Vagina (tissue), 2 donors: ENCODE measurements at regions not wholly inside any gene's neighbourhood (a gene's known extent, or its start where the extent isn't known, plus 50 kb on each side); places are given as distances from the start of the nearest gene placed in this dataset.

Experiments
- CTCF ChIP-seq, 3 experiments: fragments of 450-650 bp in 2 of 3; fragments of 200-600 bp in 1 of 3; sonication (generic) in 1 of 3; IDR thresholded peaks; one replicate each; pipeline ENCODE4 v1.5.1; 2017 to 2019; ENCODE audit warnings: antibody characterized with exemption in 3 of 3, mild to moderate bottlenecking in 2 of 3, moderate library complexity in 2 of 3
- POLR2A ChIP-seq, 2 donors: fragments of 450-650 bp; IDR thresholded peaks; one replicate each; pipeline ENCODE4 v1.6.1; 2017; ENCODE audit warnings: antibody characterized with exemption in 2 of 2, mild to moderate bottlenecking in 2 of 2, moderate library complexity in 2 of 2

- TF ChIP-seq CTCF (IDR thresholded peaks at IDR 0.05) (no peak), POLR2A (IDR thresholded peaks at IDR 0.05) (no peak)
Observed at GRCh38 chr4:35948171-35948570, 296.1 kb downstream of the ARAP2 start.
